Type B pancreatic cell (in vitro differentiated cells): ENCODE measurements at regions not wholly inside any gene's neighbourhood (a gene's known extent, or its start where the extent isn't known, plus 50 kb on each side); places are given as distances from the start of the nearest gene placed in this dataset.

Source experiments
- DNase-seq: peaks from one replicate; pipeline ENCODE4 v3.0.0; 2021; ENCODE audit warnings: mixed read lengths; ENCODE audit not compliant: unreplicated experiment; ENCODE audit errors: extremely low spot score
- H3K27ac Mint-ChIP-seq: 2 replicates; pipeline ENCODE4 v1.8.0; 2021; ENCODE audit warnings: mild to moderate bottlenecking, mixed read lengths
- H3K27me3 Mint-ChIP-seq: 2 replicates; pipeline ENCODE4 v1.8.0; 2021; ENCODE audit warnings: mixed read lengths
- H3K36me3 Mint-ChIP-seq: 2 replicates; pipeline ENCODE4 v1.8.0; 2021; ENCODE audit warnings: mixed read lengths
- H3K4me1 Mint-ChIP-seq: one replicate; pipeline ENCODE4 v1.8.0; 2021; ENCODE audit warnings: mixed read lengths; ENCODE audit not compliant: unreplicated experiment
- H3K4me3 Mint-ChIP-seq: 2 replicates; pipeline ENCODE4 v1.8.0; 2021; ENCODE audit warnings: mild to moderate bottlenecking, mixed read lengths
- H3K9me3 Mint-ChIP-seq: 2 replicates; pipeline ENCODE4 v1.8.0; 2021; ENCODE audit warnings: mixed read lengths
- TF ChIP-seq, protein P1 (sequence below): fragments of 200-600 bp; sonication (generic); conservative IDR thresholded peaks from 2 replicates; pipeline ENCODE4 v1.5.0; 2021; ENCODE audit warnings: antibody characterized with exemption, mild to moderate bottlenecking

DNA sequence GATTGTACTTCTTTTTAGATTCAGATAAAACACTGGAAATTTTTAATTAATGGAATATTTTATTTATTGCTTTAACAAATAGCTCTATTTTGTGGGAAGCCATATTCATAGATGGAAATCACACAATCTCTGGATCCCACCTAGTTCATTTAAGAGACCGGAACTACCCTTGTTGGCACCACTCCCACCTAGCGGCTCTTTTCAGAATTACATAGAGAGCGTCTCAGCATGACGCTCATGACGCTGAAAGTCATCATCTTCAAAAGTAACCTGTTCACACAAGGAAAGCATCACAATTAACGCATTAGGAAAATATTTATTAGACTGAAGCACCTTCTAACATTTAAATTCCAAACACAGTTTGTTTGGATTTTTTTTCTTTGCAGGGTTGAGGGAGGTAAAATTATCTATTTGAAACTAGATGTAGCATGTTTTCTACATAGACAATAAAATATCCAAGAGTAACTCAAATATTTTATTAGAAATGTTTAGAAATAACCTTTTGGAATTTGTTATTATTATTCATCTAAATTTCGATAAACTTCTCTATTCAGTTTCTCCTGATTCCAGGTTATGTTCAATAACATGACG is 214.9 kb upstream of the ARRDC4 start:
- Mint-ChIP-seq H3K4me3 (no peak overlapping the region), H3K4me1 (peaks cover 10% of the 10 kb centered on the region), H3K9me3 (peaks cover 5% of the 10 kb centered on the region), H3K36me3 (no peaks in the 10 kb centered on the region), H3K27me3 (peaks cover 1% of the 10 kb centered on the region), H3K27ac (no peak overlapping the region)
- no peak for DNase-seq
- TF ChIP-seq, protein P1, sequence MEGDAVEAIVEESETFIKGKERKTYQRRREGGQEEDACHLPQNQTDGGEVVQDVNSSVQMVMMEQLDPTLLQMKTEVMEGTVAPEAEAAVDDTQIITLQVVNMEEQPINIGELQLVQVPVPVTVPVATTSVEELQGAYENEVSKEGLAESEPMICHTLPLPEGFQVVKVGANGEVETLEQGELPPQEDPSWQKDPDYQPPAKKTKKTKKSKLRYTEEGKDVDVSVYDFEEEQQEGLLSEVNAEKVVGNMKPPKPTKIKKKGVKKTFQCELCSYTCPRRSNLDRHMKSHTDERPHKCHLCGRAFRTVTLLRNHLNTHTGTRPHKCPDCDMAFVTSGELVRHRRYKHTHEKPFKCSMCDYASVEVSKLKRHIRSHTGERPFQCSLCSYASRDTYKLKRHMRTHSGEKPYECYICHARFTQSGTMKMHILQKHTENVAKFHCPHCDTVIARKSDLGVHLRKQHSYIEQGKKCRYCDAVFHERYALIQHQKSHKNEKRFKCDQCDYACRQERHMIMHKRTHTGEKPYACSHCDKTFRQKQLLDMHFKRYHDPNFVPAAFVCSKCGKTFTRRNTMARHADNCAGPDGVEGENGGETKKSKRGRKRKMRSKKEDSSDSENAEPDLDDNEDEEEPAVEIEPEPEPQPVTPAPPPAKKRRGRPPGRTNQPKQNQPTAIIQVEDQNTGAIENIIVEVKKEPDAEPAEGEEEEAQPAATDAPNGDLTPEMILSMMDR = peak; percentile 77

DNA sequence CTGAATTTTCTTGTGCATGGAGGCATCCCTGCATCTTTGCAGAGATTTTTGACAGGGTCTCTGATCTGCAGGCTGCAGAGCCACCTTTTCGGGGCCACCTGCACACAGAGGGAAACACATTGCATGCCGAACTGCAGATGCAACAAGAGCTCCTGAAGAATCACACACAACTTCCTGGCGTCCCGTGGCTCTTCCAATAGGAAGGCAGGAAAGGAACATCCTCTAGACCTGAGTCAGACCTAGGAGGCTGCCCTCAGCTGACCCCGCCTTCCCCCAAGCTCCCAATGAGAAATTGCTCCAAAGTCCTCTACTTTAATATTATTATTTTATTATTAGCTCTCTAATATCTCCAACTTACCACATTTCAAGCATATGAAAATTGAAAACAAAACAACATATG is 213.2 kb upstream of the ARRDC4 start:
- Mint-ChIP-seq H3K27ac (no peak overlapping the region), H3K9me3 (peaks cover 5% of the 10 kb centered on the region), H3K27me3 (peaks cover 4% of the 10 kb centered on the region), H3K36me3 (no peaks in the 10 kb centered on the region), H3K4me3 (no peak overlapping the region), H3K4me1 (peaks cover 10% of the 10 kb centered on the region)
- TF ChIP-seq, protein P1 = no peak
- no peak for DNase-seq

DNA sequence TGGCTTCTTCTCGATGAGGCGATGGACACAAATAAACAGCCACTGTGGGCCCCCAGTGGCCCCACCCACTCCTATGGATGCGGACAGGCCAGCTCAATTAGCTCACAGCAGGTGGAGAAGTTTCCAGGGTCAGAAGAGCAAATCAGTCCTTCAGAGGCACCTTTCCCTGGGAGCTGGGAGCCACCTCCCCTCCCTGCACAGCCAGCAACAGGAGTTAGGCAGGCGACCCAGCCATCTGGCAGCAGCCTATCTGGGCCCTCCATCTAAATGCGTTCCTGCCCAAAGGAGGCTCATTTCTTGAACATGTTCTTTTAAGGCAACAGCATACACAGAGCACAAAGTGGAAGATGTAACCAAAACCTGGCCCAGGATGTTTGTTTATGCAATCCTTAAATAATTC is 211.9 kb upstream of the ARRDC4 start:
- Mint-ChIP-seq H3K36me3 (no peaks in the 10 kb centered on the region), H3K27me3 (peaks cover 9% of the 10 kb centered on the region), H3K4me3 (no peak overlapping the region), H3K27ac (no peak overlapping the region), H3K9me3 (peaks cover 4% of the 10 kb centered on the region), H3K4me1 (peaks cover 16% of the 10 kb centered on the region)
- TF ChIP-seq, protein P1 = no peak
- DNase-seq = no peak

DNA sequence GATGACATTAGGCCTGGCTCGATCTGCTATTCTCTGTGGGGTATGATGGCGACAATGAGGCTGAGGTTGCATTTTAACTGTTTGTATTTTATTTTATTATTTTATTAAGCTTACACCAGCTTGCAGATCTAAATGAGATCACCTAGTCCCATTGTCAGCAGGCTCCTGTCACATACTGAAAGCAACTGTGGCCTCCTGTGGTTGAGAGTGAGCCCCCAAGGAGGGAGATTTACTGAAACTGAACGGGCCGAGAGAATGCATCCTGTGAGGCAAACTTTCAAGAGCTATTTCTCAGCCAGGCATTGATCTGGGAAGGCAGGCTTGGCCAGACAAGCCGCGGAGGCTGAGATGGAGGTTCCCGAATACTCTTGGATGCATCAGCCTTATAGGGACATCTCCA is 210.4 kb upstream of the ARRDC4 start:
- H3K27me3 Mint-ChIP-seq = peaks cover 9% of the 10 kb centered on the region
- DNase-seq = no peak
- no peaks in the 10 kb centered on the region for H3K9me3 Mint-ChIP-seq
- peaks cover 16% of the 10 kb centered on the region for H3K4me1 Mint-ChIP-seq
- H3K36me3 Mint-ChIP-seq = no peaks in the 10 kb centered on the region
- H3K27ac Mint-ChIP-seq = no peak overlapping the region
- TF ChIP-seq, protein P1 = no peak
- no peak overlapping the region for H3K4me3 Mint-ChIP-seq

DNA sequence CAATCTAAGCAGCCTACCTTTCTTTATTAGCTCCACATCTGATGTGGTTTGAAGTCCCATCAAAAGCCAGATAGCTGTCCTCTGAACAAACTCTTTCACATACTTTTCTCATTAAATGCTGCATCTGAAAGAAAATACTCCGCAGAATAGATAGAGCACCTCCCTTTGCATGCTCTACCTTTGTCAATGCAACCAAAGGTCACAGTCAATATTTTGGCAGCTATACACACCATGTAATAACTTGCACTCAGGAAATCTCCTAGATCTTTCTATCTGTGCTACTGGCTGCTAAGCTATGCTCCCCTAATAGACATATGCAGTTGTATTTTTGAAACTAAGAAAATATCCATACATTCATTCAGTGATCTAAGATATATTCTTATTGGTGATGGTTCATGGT is 204.8 kb upstream of the ARRDC4 start:
- peaks cover 6% of the 10 kb centered on the region for H3K4me1 Mint-ChIP-seq
- no peak for DNase-seq
- no peak overlapping the region for H3K27ac Mint-ChIP-seq
- H3K27me3 Mint-ChIP-seq = peaks cover 20% of the 10 kb centered on the region
- no peak overlapping the region for H3K4me3 Mint-ChIP-seq
- H3K36me3 Mint-ChIP-seq = no peaks in the 10 kb centered on the region
- TF ChIP-seq, protein P1 = no peak
- no peaks in the 10 kb centered on the region for H3K9me3 Mint-ChIP-seq

DNA sequence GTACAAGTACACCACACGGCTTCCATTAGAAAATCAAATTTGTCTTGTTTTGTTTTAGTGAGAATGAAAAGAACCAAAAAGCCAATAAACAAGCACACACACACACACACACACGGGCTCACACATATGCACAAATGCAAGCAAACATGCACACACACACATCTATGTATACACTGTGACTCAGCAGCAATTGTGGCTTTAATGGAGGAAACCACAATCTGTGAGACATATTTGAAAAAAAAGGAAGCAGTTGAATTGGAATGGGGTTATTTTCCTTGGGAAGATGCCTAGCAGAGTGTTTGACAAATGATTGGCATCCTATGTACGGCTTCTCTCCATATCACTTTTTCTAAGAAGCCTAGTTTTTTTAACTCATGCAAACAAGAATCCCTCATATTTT is 201.1 kb upstream of the ARRDC4 start:
- H3K9me3 Mint-ChIP-seq = no peaks in the 10 kb centered on the region
- no peak for DNase-seq
- no peak overlapping the region for H3K4me3 Mint-ChIP-seq
- no peaks in the 10 kb centered on the region for H3K4me1 Mint-ChIP-seq
- H3K36me3 Mint-ChIP-seq = no peaks in the 10 kb centered on the region
- H3K27me3 Mint-ChIP-seq = peaks cover 14% of the 10 kb centered on the region
- no peak overlapping the region for H3K27ac Mint-ChIP-seq
- TF ChIP-seq, protein P1 = no peak
